HUES64 (cell line): ENCODE measurements at regions not wholly inside any gene's neighbourhood (a gene's known extent, or its start where the extent isn't known, plus 50 kb on each side); places are given as distances from the start of the nearest gene placed in this dataset.

Source experiments
- H3K27ac ChIP-seq: 2 replicates; pipeline ENCODE4 v1.7.0; 2013; ENCODE audit warnings: low read depth, low read length, inconsistent platforms
- H3K27me3 ChIP-seq: 2 replicates; pipeline ENCODE4 v1.6.1; 2013; ENCODE audit warnings: mild to moderate bottlenecking, low read length; ENCODE audit not compliant: insufficient read depth
- H3K36me3 ChIP-seq: 2 replicates; pipeline ENCODE4 v1.6.1; 2013; ENCODE audit warnings: mild to moderate bottlenecking, low read length; ENCODE audit not compliant: insufficient read depth
- H3K4me1 ChIP-seq: 2 replicates; pipeline ENCODE4 v1.6.1; 2013; ENCODE audit warnings: mild to moderate bottlenecking, low read length, moderate library complexity; ENCODE audit not compliant: insufficient read depth
- H3K4me3 ChIP-seq: 2 replicates; pipeline ENCODE4 v1.5.1; 2013; ENCODE audit warnings: mild to moderate bottlenecking, low read length, moderate library complexity
- H3K9ac ChIP-seq: 2 replicates; pipeline ENCODE4 v1.6.1; 2013; ENCODE audit warnings: mild to moderate bottlenecking, low read depth, low read length
- H3K9me3 ChIP-seq: 2 replicates; pipeline ENCODE4 v1.6.1; 2013; ENCODE audit warnings: low read depth, low read length; ENCODE audit not compliant: insufficient read depth
- WGBS: fragments of 150-250, 120-280 bp; methylation state at CpG from one replicate; pipeline ENCODE4 v1.1.7; 2013; ENCODE audit warnings: missing lambda C conversion rate; 5-methylcytosine and 5-hydroxymethylcytosine counted together

GRCh38 chr4:56241500-56241899, 145.8 kb downstream of the AASDH start:
- H3K36me3 ChIP-seq: no peaks in the 10 kb centered on the region

GRCh38 chr4:56240554-56241174, 146.6 kb downstream of the AASDH start:
- H3K4me3 ChIP-seq: no peak overlapping the region
- WGBS: 92% methylated on average over 7 of the region's 7 CpGs

More at GRCh38 chr4:56241500-56241899, 145.8 kb downstream of the AASDH start:
- no peaks in the 10 kb centered on the region for H3K27me3 ChIP-seq
- H3K9ac ChIP-seq: no peak overlapping the region
- H3K4me3 ChIP-seq: no peak overlapping the region
- H3K9me3 ChIP-seq: no peaks in the 10 kb centered on the region
- 76% methylated on average over 5 of the region's 6 CpGs for WGBS
- no peak overlapping the region for H3K27ac ChIP-seq
- peaks cover 19% of the 10 kb centered on the region for H3K4me1 ChIP-seq

GRCh38 chr4:56238251-56238650, 149.0 kb downstream of the AASDH start:
- WGBS: 95% methylated on average over 3 of the region's 3 CpGs
- Histone ChIP-seq H3K36me3 (no peaks in the 10 kb centered on the region), H3K4me1 (no peaks in the 10 kb centered on the region), H3K4me3 (no peak overlapping the region), H3K27ac (no peak overlapping the region), H3K9ac (no peak overlapping the region), H3K27me3 (no peaks in the 10 kb centered on the region), H3K9me3 (no peaks in the 10 kb centered on the region)

More at GRCh38 chr4:56240554-56241174, 146.6 kb downstream of the AASDH start:
- Histone ChIP-seq H3K4me1 (peaks cover 11% of the 10 kb centered on the region), H3K27me3 (no peaks in the 10 kb centered on the region), H3K9me3 (no peaks in the 10 kb centered on the region), H3K9ac (no peak overlapping the region), H3K36me3 (no peaks in the 10 kb centered on the region), H3K27ac (no peak overlapping the region)

GRCh38 chr4:56235725-56236124, 151.6 kb downstream of the AASDH start:
- no peak overlapping the region for H3K9ac ChIP-seq
- H3K9me3 ChIP-seq: peaks cover 7% of the 10 kb centered on the region; the same call in 1 of the 2 replicates
- H3K4me1 ChIP-seq: no peaks in the 10 kb centered on the region
- H3K4me3 ChIP-seq: no peak overlapping the region
- H3K27me3 ChIP-seq: no peaks in the 10 kb centered on the region
- H3K36me3 ChIP-seq: no peaks in the 10 kb centered on the region; the same call in 1 of the 2 replicates
- H3K27ac ChIP-seq: no peak overlapping the region
- 95% methylated on average over 3 of the region's 4 CpGs for WGBS

GRCh38 chr4:56235011-56235410, 152.3 kb downstream of the AASDH start:
- H3K9ac ChIP-seq: no peak overlapping the region
- WGBS: 90% methylated on average over 2 of the region's 3 CpGs

GRCh38 chr4:56234098-56234497, 153.2 kb downstream of the AASDH start:
- WGBS: 98% methylated on average over 1 of the region's 1 CpG
- Histone ChIP-seq H3K36me3 (no peaks in the 10 kb centered on the region; the same call in 1 of the 2 replicates), H3K4me3 (no peak overlapping the region), H3K27ac (no peak overlapping the region), H3K4me1 (no peaks in the 10 kb centered on the region), H3K9me3 (peaks cover 9% of the 10 kb centered on the region; the same call in 1 of the 2 replicates), H3K9ac (no peak overlapping the region), H3K27me3 (no peaks in the 10 kb centered on the region)

More at GRCh38 chr4:56235011-56235410, 152.3 kb downstream of the AASDH start:
- Histone ChIP-seq H3K9me3 (peaks cover 9% of the 10 kb centered on the region; the same call in 1 of the 2 replicates), H3K36me3 (no peaks in the 10 kb centered on the region; the same call in 1 of the 2 replicates), H3K4me1 (no peaks in the 10 kb centered on the region), H3K27ac (no peak overlapping the region), H3K27me3 (no peaks in the 10 kb centered on the region), H3K4me3 (no peak overlapping the region)

GRCh38 chr4:56231410-56231809, 155.9 kb downstream of the AASDH start:
- H3K4me3 ChIP-seq: no peak overlapping the region
- no peaks in the 10 kb centered on the region; the same call in 1 of the 2 replicates for H3K36me3 ChIP-seq
- H3K4me1 ChIP-seq: peaks cover 7% of the 10 kb centered on the region
- no peaks in the 10 kb centered on the region for H3K27me3 ChIP-seq
- WGBS: 93% methylated on average over 3 of the region's 3 CpGs
- H3K27ac ChIP-seq: no peak overlapping the region
- H3K9ac ChIP-seq: no peak overlapping the region
- peaks cover 9% of the 10 kb centered on the region; the same call in 1 of the 2 replicates for H3K9me3 ChIP-seq

GRCh38 chr4:56229947-56230346, 157.3 kb downstream of the AASDH start:
- Histone ChIP-seq H3K4me3 (no peak overlapping the region), H3K27me3 (no peaks in the 10 kb centered on the region), H3K27ac (no peak overlapping the region), H3K9me3 (peaks cover 9% of the 10 kb centered on the region; the same call in 1 of the 2 replicates), H3K4me1 (peaks cover 11% of the 10 kb centered on the region), H3K36me3 (no peaks in the 10 kb centered on the region; the same call in 1 of the 2 replicates), H3K9ac (no peak overlapping the region)
- 0% methylated on average over 1 of the region's 1 CpG for WGBS

GRCh38 chr4:56227301-56227835, 159.9 kb downstream of the AASDH start:
- Histone ChIP-seq H3K9me3 (peaks cover 9% of the 10 kb centered on the region; the same call in 1 of the 2 replicates), H3K27ac (no peak overlapping the region), H3K36me3 (no peaks in the 10 kb centered on the region; the same call in 1 of the 2 replicates), H3K27me3 (no peaks in the 10 kb centered on the region), H3K9ac (no peak overlapping the region), H3K4me3 (no peak overlapping the region), H3K4me1 (peaks cover 11% of the 10 kb centered on the region)
- WGBS: 95% methylated on average over 6 of the region's 6 CpGs

- H3K9me3 ChIP-seq: peaks cover 3% of the 10 kb centered on the region; the same call in 1 of the 2 replicates
- WGBS: 66% methylated on average over 2 of the region's 2 CpGs
- no peak overlapping the region for H3K27ac ChIP-seq
- H3K27me3 ChIP-seq: no peaks in the 10 kb centered on the region
- no peak overlapping the region for H3K9ac ChIP-seq
- H3K36me3 ChIP-seq: no peaks in the 10 kb centered on the region; the same call in 1 of the 2 replicates
- no peak overlapping the region for H3K4me3 ChIP-seq
- peaks cover 11% of the 10 kb centered on the region for H3K4me1 ChIP-seq
Measured at GRCh38 chr4:56226579-56226978, 160.7 kb downstream of the AASDH start.

- Histone ChIP-seq H3K4me1 (peaks cover 11% of the 10 kb centered on the region), H3K27me3 (no peaks in the 10 kb centered on the region), H3K4me3 (no peak overlapping the region), H3K27ac (no peak overlapping the region), H3K9me3 (no peaks in the 10 kb centered on the region), H3K9ac (no peak overlapping the region), H3K36me3 (no peaks in the 10 kb centered on the region)
- WGBS: no CpG with 5 or more reads among the region's 1 CpG
Measured at GRCh38 chr4:56224641-56225040, 162.7 kb downstream of the AASDH start.
